KMS-11 (cell line): ENCODE measurements at regions not wholly inside any gene's neighbourhood (a gene's known extent, or its start where the extent isn't known, plus 50 kb on each side); places are given as distances from the start of the nearest gene placed in this dataset.

ENCODE experiments used
- H2AFZ ChIP-seq: fragments of 200-600 bp; sonication (generic); 2 replicates; pipeline ENCODE4 v1.6.1; 2016; ENCODE audit warnings: antibody characterized with exemption, mixed run types, low read depth
- H3K27ac ChIP-seq: fragments of 200-600 bp; sonication (generic); 2 replicates; pipeline ENCODE4 v1.6.1; 2016; ENCODE audit warnings: mild to moderate bottlenecking, mixed run types
- H3K27me3 ChIP-seq: fragments of 200-600 bp; sonication (generic); 2 replicates; pipeline ENCODE4 v1.6.1; 2017; ENCODE audit warnings: mild to moderate bottlenecking, low read depth, mixed run types, moderate library complexity; ENCODE audit not compliant: insufficient read depth
- H3K36me3 ChIP-seq: fragments of 200-600 bp; sonication (generic); 2 replicates; pipeline ENCODE4 v1.6.1; 2017; ENCODE audit warnings: mild to moderate bottlenecking, mixed run types; ENCODE audit not compliant: insufficient read depth
- H3K4me1 ChIP-seq: fragments of 200-600 bp; sonication (generic); 2 replicates; pipeline ENCODE4 v1.6.1; 2016; ENCODE audit warnings: mild to moderate bottlenecking, low read depth, mixed run types; ENCODE audit not compliant: poor library complexity, severe bottlenecking
- H3K4me2 ChIP-seq: fragments of 200-600 bp; sonication (generic); 2 replicates; pipeline ENCODE4 v1.7.0; 2016; ENCODE audit warnings: mild to moderate bottlenecking, mixed run types
- H3K4me3 ChIP-seq: fragments of 200-600 bp; sonication (generic); IDR thresholded peaks from 2 replicates; pipeline ENCODE4 v1.6.1; 2017; ENCODE audit warnings: low read depth, low read length, mixed read lengths; ENCODE audit not compliant: insufficient read depth
- H3K79me2 ChIP-seq: fragments of 200-600 bp; sonication (generic); 2 replicates; pipeline ENCODE4 v1.6.1; 2016; ENCODE audit warnings: low read depth, mixed run types; ENCODE audit not compliant: insufficient read depth
- H3K9ac ChIP-seq: fragments of 200-600 bp; sonication (generic); 2 replicates; pipeline ENCODE4 v1.6.1; 2016; ENCODE audit warnings: mild to moderate bottlenecking, mixed run types
- H4K20me1 ChIP-seq: fragments of 200-600 bp; sonication (generic); 2 replicates; pipeline ENCODE4 v1.6.1; 2016; ENCODE audit warnings: mild to moderate bottlenecking, mixed run types; ENCODE audit not compliant: insufficient read depth
- CTCF ChIP-seq: fragments of 200-600 bp; sonication (generic); conservative IDR thresholded peaks from 2 replicates; pipeline ENCODE4 v1.6.1; 2017; ENCODE audit warnings: low read depth, mild to moderate bottlenecking, antibody characterized with exemption, low read length, moderate library complexity, mixed read lengths

- H3K79me2 ChIP-seq, result no peaks in the 10 kb centered on the region
- H3K9ac ChIP-seq, result no peak overlapping the region
- H3K4me2 ChIP-seq, result no peak overlapping the region
- no peak for TF ChIP-seq CTCF
- no peak overlapping the region for H3K27ac ChIP-seq
- no peaks in the 10 kb centered on the region for H4K20me1 ChIP-seq
- peaks cover 8% of the 10 kb centered on the region for H3K27me3 ChIP-seq
- no peak overlapping the region for H2AFZ ChIP-seq
- no peak overlapping the region for H3K4me3 ChIP-seq
- H3K4me1 ChIP-seq, result no peaks in the 10 kb centered on the region
- no peaks in the 10 kb centered on the region for H3K36me3 ChIP-seq
Observed at GRCh38 chr2:239657992-239658391, 257.2 kb upstream of the HDAC4 start.

DNA sequence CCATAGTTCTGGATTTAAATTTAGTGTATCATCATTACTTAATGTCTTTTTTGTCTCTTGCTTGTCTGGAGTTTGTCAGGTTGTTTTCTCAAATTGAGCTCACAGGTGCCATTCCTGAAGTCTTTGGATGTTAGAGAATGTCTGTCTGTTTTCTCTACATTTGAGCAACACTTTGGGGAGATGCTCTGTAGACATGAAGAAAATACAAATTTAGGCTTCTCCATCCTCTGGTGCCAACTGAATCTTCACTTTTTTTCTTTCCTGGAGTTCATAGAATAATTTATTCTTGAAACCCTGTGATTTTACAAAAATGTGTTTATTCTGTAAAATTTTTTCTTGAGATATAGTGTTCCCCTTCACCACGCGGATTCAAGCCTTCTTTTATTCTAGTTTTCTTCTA is 256.4 kb upstream of the HDAC4 start:
- Histone ChIP-seq H3K27me3 (peaks cover 8% of the 10 kb centered on the region), H3K27ac (no peak overlapping the region)
- no peak for TF ChIP-seq CTCF

GRCh38 chr2:239654266-239654665 is 253.4 kb upstream of the HDAC4 start:
- TF ChIP-seq CTCF, result no peak
- no peaks in the 10 kb centered on the region for H4K20me1 ChIP-seq
- H3K27me3 ChIP-seq, result no peaks in the 10 kb centered on the region
- no peaks in the 10 kb centered on the region for H3K79me2 ChIP-seq
- H3K4me2 ChIP-seq, result no peak overlapping the region
- no peaks in the 10 kb centered on the region for H3K4me1 ChIP-seq
- H3K4me3 ChIP-seq, result no peak overlapping the region
- H3K9ac ChIP-seq, result no peak overlapping the region
- no peak overlapping the region for H2AFZ ChIP-seq
- H3K36me3 ChIP-seq, result no peaks in the 10 kb centered on the region
- H3K27ac ChIP-seq, result no peak overlapping the region

More for the DNA sequence above, 256.4 kb upstream of the HDAC4 start:
- H3K9ac ChIP-seq, result no peak overlapping the region
- no peak overlapping the region for H3K4me2 ChIP-seq
- H3K36me3 ChIP-seq, result no peaks in the 10 kb centered on the region
- no peaks in the 10 kb centered on the region for H3K4me1 ChIP-seq
- no peaks in the 10 kb centered on the region for H4K20me1 ChIP-seq
- H3K79me2 ChIP-seq, result no peaks in the 10 kb centered on the region
- H2AFZ ChIP-seq, result no peak overlapping the region
- H3K4me3 ChIP-seq, result no peak overlapping the region

DNA sequence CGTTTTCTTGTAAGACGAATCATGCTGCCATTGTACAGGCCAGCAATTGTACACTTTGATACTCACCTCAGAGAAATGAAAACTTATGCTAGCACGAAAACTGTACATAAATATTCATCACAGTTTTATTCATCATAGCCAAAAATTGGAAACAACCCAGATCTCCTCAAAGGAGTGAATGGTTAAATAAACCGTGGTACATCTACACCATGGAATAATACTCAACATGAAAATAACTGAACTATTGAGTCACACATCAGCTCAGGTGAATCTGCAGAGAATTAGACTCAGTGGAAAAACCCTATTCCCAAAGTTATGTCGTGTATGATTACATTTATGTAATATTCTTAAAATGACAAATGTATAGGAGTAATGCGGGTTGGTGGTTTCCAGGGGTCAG is 251.0 kb upstream of the HDAC4 start:
- Histone ChIP-seq H3K9ac (no peak overlapping the region), H3K79me2 (no peaks in the 10 kb centered on the region), H3K4me1 (no peaks in the 10 kb centered on the region), H3K36me3 (no peaks in the 10 kb centered on the region), H4K20me1 (no peaks in the 10 kb centered on the region), H3K4me3 (no peak overlapping the region), H3K27ac (no peak overlapping the region), H3K27me3 (no peaks in the 10 kb centered on the region), H2AFZ (no peak overlapping the region), H3K4me2 (no peak overlapping the region)
- TF ChIP-seq CTCF, result no peak

DNA sequence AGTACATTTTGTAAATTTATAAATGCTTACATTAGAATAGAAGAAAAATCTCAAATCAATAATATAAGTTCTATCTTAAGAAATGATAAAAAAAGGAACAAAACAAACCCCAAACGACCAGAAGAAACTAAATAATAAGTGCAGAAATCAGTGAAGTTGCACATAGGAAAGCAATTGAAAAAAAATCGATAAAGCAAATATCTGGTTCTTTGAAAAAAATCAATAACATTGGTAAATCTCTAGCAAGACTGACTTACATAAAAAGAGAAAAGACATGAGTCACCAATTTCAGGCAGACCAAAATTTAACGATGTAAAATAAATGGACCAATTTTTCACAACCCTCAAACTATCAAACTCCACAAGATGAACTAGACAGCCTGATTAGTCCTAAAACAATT is 249.9 kb upstream of the HDAC4 start:
- Histone ChIP-seq H4K20me1 (no peaks in the 10 kb centered on the region), H3K4me2 (no peak overlapping the region), H3K9ac (no peak overlapping the region), H2AFZ (no peak overlapping the region), H3K36me3 (no peaks in the 10 kb centered on the region), H3K27me3 (no peaks in the 10 kb centered on the region), H3K4me3 (no peak overlapping the region), H3K79me2 (no peaks in the 10 kb centered on the region), H3K27ac (no peak overlapping the region), H3K4me1 (no peaks in the 10 kb centered on the region)
- no peak for TF ChIP-seq CTCF
